GM12878 (cell line): ENCODE measurements at regions not wholly inside any gene's neighbourhood (a gene's known extent, or its start where the extent isn't known, plus 50 kb on each side); places are given as distances from the start of the nearest gene placed in this dataset.

ENCODE experiments used
- CTCF ChIP-seq, 3 experiments: IDR thresholded peaks in 2 of 3; conservative IDR thresholded peaks in 1 of 3; 2 replicates each; pipeline ENCODE4 v1.5.1; 2011; ENCODE audit warnings: low read depth in 3 of 3, low read length in 3 of 3, mild to moderate bottlenecking in 3 of 3, control low read depth in 2 of 3, moderate library complexity in 2 of 3, inconsistent platforms in 1 of 3, mixed read lengths in 1 of 3; ENCODE audit not compliant: control insufficient read depth in 2 of 3, insufficient read depth in 1 of 3; ENCODE audit errors: extremely low read depth in 1 of 3
- FOXM1 ChIP-seq: IDR thresholded peaks from 2 replicates; pipeline ENCODE4 v1.6.1; 2012; ENCODE audit warnings: low read depth, mild to moderate bottlenecking, inconsistent platforms, low read length, moderate library complexity
- NKRF ChIP-seq: fragments of 450-650 bp; conservative IDR thresholded peaks from 2 replicates; pipeline ENCODE4 v1.6.1; 2017; ENCODE audit warnings: mild to moderate bottlenecking, moderate library complexity
- POLR2A ChIP-seq: IDR thresholded peaks from 2 replicates; pipeline ENCODE4 v1.6.1; 2011; ENCODE audit warnings: low read depth, mild to moderate bottlenecking, low read length
- POLR2AphosphoS2 ChIP-seq: IDR thresholded peaks from 2 replicates; pipeline ENCODE4 v1.6.1; 2011; ENCODE audit warnings: low read depth, mild to moderate bottlenecking, low read length, improper control_type of control experiment, moderate library complexity
- RELA ChIP-seq: fragments of 450-650 bp; IDR thresholded peaks from 2 replicates; pipeline ENCODE4 v1.8.0; 2014; ENCODE audit warnings: borderline replicate concordance; ENCODE audit not compliant: partially characterized antibody
- SUPT20H ChIP-seq: IDR thresholded peaks from 2 replicates; pipeline ENCODE4 v1.6.1; 2011; ENCODE audit warnings: low read depth, mild to moderate bottlenecking, low read length, moderate library complexity, borderline replicate concordance; ENCODE audit not compliant: control insufficient read depth

- TF ChIP-seq NKRF, result no peak
- no peak for TF ChIP-seq RELA
- TF ChIP-seq POLR2AphosphoS2, result no peak
- TF ChIP-seq FOXM1, result no peak
- TF ChIP-seq SUPT20H, result no peak
- TF ChIP-seq CTCF (IDR thresholded peaks at IDR 0.05 in 2 of 3, conservative IDR thresholded peaks at IDR 0.05 in 1 of 3; ENCODE audit: control insufficient read depth in 2 of 3, extremely low read depth in 1 of 3, insufficient read depth in 1 of 3, low read depth in 3 of 3, low read length in 3 of 3), result no peak
- no peak for TF ChIP-seq POLR2A
Measured at GRCh38 chr7:153320005-153320404, 560.5 kb downstream of the ACTR3B start.
